ENCODE measurements at regions not wholly inside any gene's neighbourhood (a gene's known extent, or its start where the extent isn't known, plus 50 kb on each side); places are given as distances from the start of the nearest gene placed in this dataset.

- Histone ChIP-seq H3K27me3 (ENCODE audit: control insufficient read depth, insufficient read depth, low read length) (no peaks in the 10 kb centered on the region), H3K27ac (ENCODE audit: insufficient read depth, low read length) (no peak overlapping the region), H3K36me3 (ENCODE audit: control insufficient read depth, insufficient read depth, low read length) (no peaks in the 10 kb centered on the region), H3K79me2 (ENCODE audit: control insufficient read depth, insufficient read depth, low read length) (no peaks in the 10 kb centered on the region), H3K4me3 (replicated peaks in 1 of 4; ENCODE audit: control extremely low read depth in 1 of 4, insufficient read depth in 1 of 4, low read depth in 3 of 4, low read length in 4 of 4) (no peak overlapping the region), H3K9me3 (ENCODE audit: control insufficient read depth, insufficient read depth, low read depth, low read length) (no peaks in the 10 kb centered on the region), H3K4me1 (ENCODE audit: control insufficient read depth, extremely low read depth, insufficient read depth, low read length) (peaks cover 6% of the 10 kb centered on the region), H3K9ac (ENCODE audit: insufficient read depth, low read length) (no peak overlapping the region), H3K4me2 (ENCODE audit: extremely low read depth, insufficient read depth, low read length) (no peak overlapping the region), H2AFZ (ENCODE audit: low read length) (no peak overlapping the region), H4K20me1 (ENCODE audit: control insufficient read depth, extremely low read depth, insufficient read depth, low read length) (no peaks in the 10 kb centered on the region)
- DNase-seq (ENCODE audit: low read depth in 2 of 2) = no peak
- TF ChIP-seq EZH2 (IDR thresholded peaks at IDR 0.05; ENCODE audit: low read length, missing control alignments) = no peak
- TF ChIP-seq, protein P1, sequence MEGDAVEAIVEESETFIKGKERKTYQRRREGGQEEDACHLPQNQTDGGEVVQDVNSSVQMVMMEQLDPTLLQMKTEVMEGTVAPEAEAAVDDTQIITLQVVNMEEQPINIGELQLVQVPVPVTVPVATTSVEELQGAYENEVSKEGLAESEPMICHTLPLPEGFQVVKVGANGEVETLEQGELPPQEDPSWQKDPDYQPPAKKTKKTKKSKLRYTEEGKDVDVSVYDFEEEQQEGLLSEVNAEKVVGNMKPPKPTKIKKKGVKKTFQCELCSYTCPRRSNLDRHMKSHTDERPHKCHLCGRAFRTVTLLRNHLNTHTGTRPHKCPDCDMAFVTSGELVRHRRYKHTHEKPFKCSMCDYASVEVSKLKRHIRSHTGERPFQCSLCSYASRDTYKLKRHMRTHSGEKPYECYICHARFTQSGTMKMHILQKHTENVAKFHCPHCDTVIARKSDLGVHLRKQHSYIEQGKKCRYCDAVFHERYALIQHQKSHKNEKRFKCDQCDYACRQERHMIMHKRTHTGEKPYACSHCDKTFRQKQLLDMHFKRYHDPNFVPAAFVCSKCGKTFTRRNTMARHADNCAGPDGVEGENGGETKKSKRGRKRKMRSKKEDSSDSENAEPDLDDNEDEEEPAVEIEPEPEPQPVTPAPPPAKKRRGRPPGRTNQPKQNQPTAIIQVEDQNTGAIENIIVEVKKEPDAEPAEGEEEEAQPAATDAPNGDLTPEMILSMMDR (conservative IDR thresholded peaks at IDR 0.05 in 1 of 2, IDR thresholded peaks at IDR 0.05 in 1 of 2; ENCODE audit: low read depth in 1 of 2, low read length in 2 of 2) = no peak
Observed at GRCh38 chr6:138655828-138656227, 117.7 kb upstream of the CCDC28A start.

DNA sequence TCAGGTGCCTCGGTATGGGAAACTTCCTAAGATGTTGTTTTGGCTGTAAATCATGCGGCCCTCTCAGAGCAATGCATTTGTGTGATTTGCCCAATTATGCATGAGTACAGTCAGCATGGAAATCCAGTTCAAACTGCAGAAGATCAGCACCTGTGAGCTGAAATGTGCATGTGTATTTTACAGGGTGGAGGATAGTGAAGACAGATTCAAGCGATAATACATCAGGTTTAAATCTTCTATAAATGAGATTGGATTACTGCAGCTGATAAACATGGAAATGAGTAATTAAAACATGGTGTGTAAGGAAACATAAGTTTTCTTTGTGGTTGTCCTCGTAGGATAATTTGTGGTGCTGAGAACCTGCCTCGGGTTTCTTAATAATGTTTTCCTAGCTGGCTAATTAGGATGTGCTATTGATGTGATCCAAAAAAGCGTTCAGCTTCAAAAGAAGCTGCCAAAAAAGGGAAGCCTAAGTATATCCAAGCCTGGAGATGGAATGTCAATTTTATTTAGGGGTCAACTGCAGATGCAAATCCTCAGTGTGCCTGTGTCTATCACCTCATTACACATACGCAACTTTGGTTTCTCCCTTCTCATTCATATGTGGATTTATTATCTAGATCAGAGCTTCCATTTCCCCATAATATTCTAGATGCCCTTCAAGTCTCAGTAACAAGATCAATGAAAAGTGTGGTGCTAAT lies 117.1 kb upstream of the CCDC28A start:
- Histone ChIP-seq H2AFZ (ENCODE audit: low read length) (no peak overlapping the region), H3K27ac (ENCODE audit: insufficient read depth, low read length) (no peak overlapping the region), H3K4me3 (replicated peaks in 1 of 4; ENCODE audit: control extremely low read depth in 1 of 4, insufficient read depth in 1 of 4, low read depth in 3 of 4, low read length in 4 of 4) (no peak overlapping the region), H3K9me3 (ENCODE audit: control insufficient read depth, insufficient read depth, low read depth, low read length) (no peaks in the 10 kb centered on the region), H3K36me3 (ENCODE audit: control insufficient read depth, insufficient read depth, low read length) (no peaks in the 10 kb centered on the region), H3K79me2 (ENCODE audit: control insufficient read depth, insufficient read depth, low read length) (no peaks in the 10 kb centered on the region), H3K4me1 (ENCODE audit: control insufficient read depth, extremely low read depth, insufficient read depth, low read length) (peaks cover 6% of the 10 kb centered on the region), H3K4me2 (ENCODE audit: extremely low read depth, insufficient read depth, low read length) (no peak overlapping the region), H3K27me3 (ENCODE audit: control insufficient read depth, insufficient read depth, low read length) (no peaks in the 10 kb centered on the region), H4K20me1 (ENCODE audit: control insufficient read depth, extremely low read depth, insufficient read depth, low read length) (no peaks in the 10 kb centered on the region), H3K9ac (ENCODE audit: insufficient read depth, low read length) (no peak overlapping the region)
- TF ChIP-seq, protein P1 (conservative IDR thresholded peaks at IDR 0.05 in 1 of 2, IDR thresholded peaks at IDR 0.05 in 1 of 2; ENCODE audit: low read depth in 1 of 2, low read length in 2 of 2) = no peak
- no peak for TF ChIP-seq EZH2 (IDR thresholded peaks at IDR 0.05; ENCODE audit: low read length, missing control alignments)
- no peak for DNase-seq (ENCODE audit: low read depth in 2 of 2)

GRCh38 chr6:138657065-138657425 lies 116.5 kb upstream of the CCDC28A start:
- Histone ChIP-seq H3K4me3 (replicated peaks in 1 of 4; ENCODE audit: control extremely low read depth in 1 of 4, insufficient read depth in 1 of 4, low read depth in 3 of 4, low read length in 4 of 4) (no peak overlapping the region), H3K4me1 (ENCODE audit: control insufficient read depth, extremely low read depth, insufficient read depth, low read length) (peaks cover 6% of the 10 kb centered on the region), H3K27ac (ENCODE audit: insufficient read depth, low read length) (no peak overlapping the region), H3K79me2 (ENCODE audit: control insufficient read depth, insufficient read depth, low read length) (no peaks in the 10 kb centered on the region), H3K9me3 (ENCODE audit: control insufficient read depth, insufficient read depth, low read depth, low read length) (no peaks in the 10 kb centered on the region), H4K20me1 (ENCODE audit: control insufficient read depth, extremely low read depth, insufficient read depth, low read length) (no peaks in the 10 kb centered on the region), H3K36me3 (ENCODE audit: control insufficient read depth, insufficient read depth, low read length) (no peaks in the 10 kb centered on the region), H2AFZ (ENCODE audit: low read length) (no peak overlapping the region), H3K9ac (ENCODE audit: insufficient read depth, low read length) (no peak overlapping the region), H3K4me2 (ENCODE audit: extremely low read depth, insufficient read depth, low read length) (no peak overlapping the region), H3K27me3 (ENCODE audit: control insufficient read depth, insufficient read depth, low read length) (no peaks in the 10 kb centered on the region)
- no peak for DNase-seq (ENCODE audit: low read depth in 2 of 2)
- TF ChIP-seq EZH2 (IDR thresholded peaks at IDR 0.05; ENCODE audit: low read length, missing control alignments) = no peak
